ENCODE measurements at regions not wholly inside any gene's neighbourhood (a gene's known extent, or its start where the extent isn't known, plus 50 kb on each side); places are given as distances from the start of the nearest gene placed in this dataset.

DNA sequence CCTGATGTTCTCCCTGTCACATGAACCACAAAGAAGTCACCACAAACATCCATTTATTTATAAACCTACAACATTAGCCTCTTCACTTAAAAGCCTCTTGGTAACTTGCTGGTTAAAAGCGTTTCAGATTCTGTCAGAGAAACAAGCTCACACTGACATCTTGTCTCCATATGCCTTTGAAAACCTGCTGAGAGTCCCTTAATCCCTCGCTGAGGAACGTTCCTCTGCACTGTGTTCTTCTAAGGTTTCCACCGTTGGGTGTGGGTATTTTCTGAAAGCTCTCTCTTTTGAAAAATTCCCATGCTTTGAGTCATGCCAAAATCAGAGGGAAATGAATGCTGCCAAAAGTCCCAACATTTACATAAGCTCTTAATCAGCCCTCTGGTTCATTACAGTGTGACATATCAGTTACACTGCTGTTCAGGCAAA, 149.8 kb downstream of the CCDC34 start (continued):
- TF ChIP-seq FOXJ3 (CRISPR knock-in tag; IDR thresholded peaks at IDR 0.05) (no peak), EP300 (IDR thresholded peaks at IDR 0.05; ENCODE audit: borderline replicate concordance in 1 of 2, low read depth in 1 of 2, low read length in 1 of 2) (peak in 1 of 2 experiments; percentile 90; a peak in 2 of 4 replicates), RCOR1 (IDR thresholded peaks at IDR 0.05; ENCODE audit: low read length) (no peak), RFX5 (IDR thresholded peaks at IDR 0.05; ENCODE audit: low read length) (no peak)
- TF ChIP-seq, protein P1, sequence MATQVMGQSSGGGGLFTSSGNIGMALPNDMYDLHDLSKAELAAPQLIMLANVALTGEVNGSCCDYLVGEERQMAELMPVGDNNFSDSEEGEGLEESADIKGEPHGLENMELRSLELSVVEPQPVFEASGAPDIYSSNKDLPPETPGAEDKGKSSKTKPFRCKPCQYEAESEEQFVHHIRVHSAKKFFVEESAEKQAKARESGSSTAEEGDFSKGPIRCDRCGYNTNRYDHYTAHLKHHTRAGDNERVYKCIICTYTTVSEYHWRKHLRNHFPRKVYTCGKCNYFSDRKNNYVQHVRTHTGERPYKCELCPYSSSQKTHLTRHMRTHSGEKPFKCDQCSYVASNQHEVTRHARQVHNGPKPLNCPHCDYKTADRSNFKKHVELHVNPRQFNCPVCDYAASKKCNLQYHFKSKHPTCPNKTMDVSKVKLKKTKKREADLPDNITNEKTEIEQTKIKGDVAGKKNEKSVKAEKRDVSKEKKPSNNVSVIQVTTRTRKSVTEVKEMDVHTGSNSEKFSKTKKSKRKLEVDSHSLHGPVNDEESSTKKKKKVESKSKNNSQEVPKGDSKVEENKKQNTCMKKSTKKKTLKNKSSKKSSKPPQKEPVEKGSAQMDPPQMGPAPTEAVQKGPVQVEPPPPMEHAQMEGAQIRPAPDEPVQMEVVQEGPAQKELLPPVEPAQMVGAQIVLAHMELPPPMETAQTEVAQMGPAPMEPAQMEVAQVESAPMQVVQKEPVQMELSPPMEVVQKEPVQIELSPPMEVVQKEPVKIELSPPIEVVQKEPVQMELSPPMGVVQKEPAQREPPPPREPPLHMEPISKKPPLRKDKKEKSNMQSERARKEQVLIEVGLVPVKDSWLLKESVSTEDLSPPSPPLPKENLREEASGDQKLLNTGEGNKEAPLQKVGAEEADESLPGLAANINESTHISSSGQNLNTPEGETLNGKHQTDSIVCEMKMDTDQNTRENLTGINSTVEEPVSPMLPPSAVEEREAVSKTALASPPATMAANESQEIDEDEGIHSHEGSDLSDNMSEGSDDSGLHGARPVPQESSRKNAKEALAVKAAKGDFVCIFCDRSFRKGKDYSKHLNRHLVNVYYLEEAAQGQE (IDR thresholded peaks at IDR 0.05; ENCODE audit: low read depth, low read length), result no peak

DNA sequence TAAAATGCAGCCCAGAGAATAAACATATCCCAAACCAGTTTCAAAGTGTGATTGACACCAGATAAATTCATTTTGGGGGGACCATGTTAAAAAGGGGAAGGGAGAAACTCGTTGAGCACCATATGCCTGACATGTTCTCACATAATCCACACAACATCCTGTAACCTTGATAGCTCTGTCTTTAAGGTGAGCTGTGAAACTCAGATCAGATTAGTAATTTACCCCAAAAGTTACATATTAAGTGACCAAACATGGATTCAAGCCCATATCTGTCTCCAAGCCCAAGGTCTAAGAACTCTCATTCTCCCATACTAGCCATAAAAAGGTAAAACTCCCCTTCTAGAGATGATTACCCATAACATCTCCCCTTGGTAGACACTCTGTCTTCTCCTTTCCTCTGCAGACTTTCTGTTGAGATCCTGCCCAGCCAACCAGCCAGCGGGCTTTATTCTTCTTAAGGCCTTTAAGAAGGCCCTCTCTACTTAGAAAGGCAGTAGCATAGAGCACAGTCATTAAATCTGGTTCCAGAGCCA, 150.7 kb downstream of the CCDC34 start:
- Histone ChIP-seq H3K36me3 (replicated peaks in 1 of 2; ENCODE audit: control insufficient read depth in 1 of 2, insufficient read depth in 2 of 2, low read length in 1 of 2) (no peaks in the 10 kb centered on the region), H3K79me2 (ENCODE audit: insufficient read depth) (no peaks in the 10 kb centered on the region), H3K4me3 (ENCODE audit: low read depth in 2 of 2, low read length in 1 of 2) (no peak overlapping the region), H4K20me1 (ENCODE audit: insufficient read depth) (no peaks in the 10 kb centered on the region), H3K27me3 (ENCODE audit: insufficient read depth) (no peaks in the 10 kb centered on the region), H2AFZ (ENCODE audit: low read depth) (no peak overlapping the region), H3K4me1 (ENCODE audit: control insufficient read depth in 1 of 2, insufficient read depth in 2 of 2, low read depth in 1 of 2, low read length in 1 of 2) (peaks cover 13 to 68% of the 10 kb centered on the region in 2 experiments), H3K27ac (ENCODE audit: low read depth in 2 of 2, low read length in 1 of 2) (peak overlapping the region; percentile 73 to 87; a peak in 3 of 4 replicates), H3K9me3 (no peaks in the 10 kb centered on the region), H3K9ac (peak overlapping the region; percentile 50; the same call in 1 of the 2 replicates), H3K4me2 (no peak overlapping the region), H3F3A (replicated peaks; ENCODE audit: insufficient read depth) (peaks cover 26% of the 10 kb centered on the region), H3K9me2 (no peaks in the 10 kb centered on the region)
- CTCF ChIA-PET, result interaction anchor here (0.7 to 1.7 kb wide), 8 partner anchors 9 to 664 kb away, joined by 3 to 6 read pairs (median 4); no protein-coding TSS in a partner anchor
- WGBS (ENCODE audit: low lambda C conversion rate), result 90% methylated on average over 2 of the region's 2 CpGs
- TF ChIP-seq NFIC (IDR thresholded peaks at IDR 0.05; ENCODE audit: borderline replicate concordance) (no peak), YY1 (IDR thresholded peaks at IDR 0.05; ENCODE audit: low read depth) (no peak), RXRA (IDR thresholded peaks at IDR 0.05; ENCODE audit: borderline replicate concordance, low read depth) (no peak), POLR2AphosphoS5 (IDR thresholded peaks at IDR 0.05; ENCODE audit: low read depth, low read length) (no peak), FOSL2 (IDR thresholded peaks at IDR 0.05; ENCODE audit: borderline replicate concordance, low read depth) (no peak), RAD21 (IDR thresholded peaks at IDR 0.05; ENCODE audit: low read length) (no peak), MEF2A (IDR thresholded peaks at IDR 0.05; ENCODE audit: borderline replicate concordance, low read depth) (no peak), TCF12 (IDR thresholded peaks at IDR 0.05) (no peak), SIN3A (IDR thresholded peaks at IDR 0.05; ENCODE audit: borderline replicate concordance, low read depth, low read length) (no peak), MXI1 (IDR thresholded peaks at IDR 0.05; ENCODE audit: low read depth, low read length) (no peak)
- TF ChIP-seq, protein P2, sequence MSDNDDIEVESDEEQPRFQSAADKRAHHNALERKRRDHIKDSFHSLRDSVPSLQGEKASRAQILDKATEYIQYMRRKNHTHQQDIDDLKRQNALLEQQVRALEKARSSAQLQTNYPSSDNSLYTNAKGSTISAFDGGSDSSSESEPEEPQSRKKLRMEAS (IDR thresholded peaks at IDR 0.05; ENCODE audit: low read depth), result no peak
- TF ChIP-seq, protein P3, sequence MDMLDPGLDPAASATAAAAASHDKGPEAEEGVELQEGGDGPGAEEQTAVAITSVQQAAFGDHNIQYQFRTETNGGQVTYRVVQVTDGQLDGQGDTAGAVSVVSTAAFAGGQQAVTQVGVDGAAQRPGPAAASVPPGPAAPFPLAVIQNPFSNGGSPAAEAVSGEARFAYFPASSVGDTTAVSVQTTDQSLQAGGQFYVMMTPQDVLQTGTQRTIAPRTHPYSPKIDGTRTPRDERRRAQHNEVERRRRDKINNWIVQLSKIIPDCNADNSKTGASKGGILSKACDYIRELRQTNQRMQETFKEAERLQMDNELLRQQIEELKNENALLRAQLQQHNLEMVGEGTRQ (IDR thresholded peaks at IDR 0.05; ENCODE audit: borderline replicate concordance, low read depth, low read length), result no peak
- TF ChIP-seq, protein P1 (IDR thresholded peaks at IDR 0.05; ENCODE audit: low read depth, low read length), result no peak
- TF ChIP-seq, protein P4, sequence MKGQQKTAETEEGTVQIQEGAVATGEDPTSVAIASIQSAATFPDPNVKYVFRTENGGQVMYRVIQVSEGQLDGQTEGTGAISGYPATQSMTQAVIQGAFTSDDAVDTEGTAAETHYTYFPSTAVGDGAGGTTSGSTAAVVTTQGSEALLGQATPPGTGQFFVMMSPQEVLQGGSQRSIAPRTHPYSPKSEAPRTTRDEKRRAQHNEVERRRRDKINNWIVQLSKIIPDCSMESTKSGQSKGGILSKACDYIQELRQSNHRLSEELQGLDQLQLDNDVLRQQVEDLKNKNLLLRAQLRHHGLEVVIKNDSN (IDR thresholded peaks at IDR 0.05; ENCODE audit: borderline replicate concordance, low read depth), result no peak
- DNase-seq, result no peak
- POLR2A ChIA-PET, result no interaction called here

Data from SK-N-SH (cell line).